PC-3 (cell line): ENCODE measurements at regions not wholly inside any gene's neighbourhood (a gene's known extent, or its start where the extent isn't known, plus 50 kb on each side); places are given as distances from the start of the nearest gene placed in this dataset.

Experiments
- CTCF ChIP-seq: fragments of 300-600 bp; sonication (generic); conservative IDR thresholded peaks from 2 replicates; pipeline ENCODE4 v1.5.1; 2017; ENCODE audit warnings: antibody characterized with exemption, low read depth, mild to moderate bottlenecking, low read length
- EZH2 ChIP-seq: fragments of 300-600 bp; sonication (generic); IDR thresholded peaks from one replicate; pipeline ENCODE4 v1.6.1; 2017; ENCODE audit warnings: antibody characterized with exemption, mild to moderate bottlenecking, low read length; ENCODE audit not compliant: unreplicated experiment

DNA sequence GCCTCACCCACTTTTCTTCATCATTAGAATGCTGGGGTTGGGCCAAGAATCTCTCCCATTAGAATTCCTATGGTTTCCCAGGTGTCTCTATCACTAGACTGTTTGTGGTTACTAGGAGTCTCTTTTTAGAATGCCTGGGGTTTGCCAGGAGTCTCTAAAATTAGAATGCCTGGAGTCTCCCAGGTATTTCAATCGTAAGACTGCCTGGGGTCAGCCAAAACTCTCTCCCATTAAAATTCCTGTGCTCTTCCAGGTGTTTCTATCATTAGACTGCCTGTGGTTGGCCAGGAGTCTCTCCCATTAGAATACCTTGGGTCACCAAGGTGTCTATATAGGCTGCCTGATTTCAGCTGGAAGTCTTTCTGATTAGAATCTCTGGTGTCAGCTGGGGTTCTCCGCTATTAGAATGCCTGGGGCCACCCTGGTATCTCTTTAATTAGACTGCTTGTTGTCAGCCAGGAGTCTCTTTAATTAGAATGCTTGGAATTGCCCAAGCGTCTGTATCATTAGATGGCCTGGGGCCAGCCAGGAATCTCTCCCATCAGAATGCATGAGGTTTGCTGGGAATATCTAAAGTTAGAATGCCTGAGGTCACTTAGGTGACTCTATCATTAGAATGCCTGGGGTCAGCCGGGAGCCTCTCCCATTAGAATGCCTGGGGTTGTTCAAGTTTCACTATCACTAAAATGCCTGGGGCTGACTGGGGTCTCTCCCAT, 1479.2 kb downstream of the UQCRFS1 start:
- TF ChIP-seq EZH2 (no peak), CTCF (no peak)
